ENCODE measurements at regions not wholly inside any gene's neighbourhood (a gene's known extent, or its start where the extent isn't known, plus 50 kb on each side); places are given as distances from the start of the nearest gene placed in this dataset.

GRCh38 chr16:72680732-72681131 is 367.2 kb downstream of the ZFHX3 start:
- H3K27me3 ChIP-seq (ENCODE audit: insufficient read depth, low read length), result no peaks in the 10 kb centered on the region
- no peak overlapping the region for H3K4me3 ChIP-seq (ENCODE audit: low read length)
- H3K4me1 ChIP-seq (ENCODE audit: insufficient read depth, low read length), result no peaks in the 10 kb centered on the region
- H3K36me3 ChIP-seq (ENCODE audit: insufficient read depth, low read depth, low read length), result no peaks in the 10 kb centered on the region
- no peak overlapping the region for H3K9ac ChIP-seq (ENCODE audit: low read depth, low read length)
- no peaks in the 10 kb centered on the region; the same call in 1 of the 2 replicates for H3K9me3 ChIP-seq (ENCODE audit: insufficient read depth, low read depth, low read length)
- no peak overlapping the region for H3K27ac ChIP-seq (ENCODE audit: low read length)

GRCh38 chr16:72679856-72680255 is 368.1 kb downstream of the ZFHX3 start:
- no peak overlapping the region for H3K27ac ChIP-seq (ENCODE audit: low read length)
- no peak overlapping the region for H3K4me3 ChIP-seq (ENCODE audit: low read length)
- H3K36me3 ChIP-seq (ENCODE audit: insufficient read depth, low read depth, low read length), result no peaks in the 10 kb centered on the region
- no peaks in the 10 kb centered on the region for H3K27me3 ChIP-seq (ENCODE audit: insufficient read depth, low read length)
- no peaks in the 10 kb centered on the region; the same call in 1 of the 2 replicates for H3K9me3 ChIP-seq (ENCODE audit: insufficient read depth, low read depth, low read length)
- H3K9ac ChIP-seq (ENCODE audit: low read depth, low read length), result no peak overlapping the region
- H3K4me1 ChIP-seq (ENCODE audit: insufficient read depth, low read length), result no peaks in the 10 kb centered on the region

- Histone ChIP-seq H3K27ac (ENCODE audit: low read length) (no peak overlapping the region), H3K27me3 (ENCODE audit: insufficient read depth, low read length) (no peaks in the 10 kb centered on the region), H3K4me3 (ENCODE audit: low read length) (no peak overlapping the region), H3K9ac (ENCODE audit: low read depth, low read length) (no peak overlapping the region), H3K9me3 (ENCODE audit: insufficient read depth, low read depth, low read length) (peaks cover 10% of the 10 kb centered on the region; the same call in 1 of the 2 replicates), H3K4me1 (ENCODE audit: insufficient read depth, low read length) (no peaks in the 10 kb centered on the region), H3K36me3 (ENCODE audit: insufficient read depth, low read depth, low read length) (no peaks in the 10 kb centered on the region)
Observed at GRCh38 chr16:72677662-72678447, 370.1 kb downstream of the ZFHX3 start.

GRCh38 chr16:72673118-72673517 is 374.8 kb downstream of the ZFHX3 start:
- Histone ChIP-seq H3K27me3 (ENCODE audit: insufficient read depth, low read length) (no peaks in the 10 kb centered on the region), H3K36me3 (ENCODE audit: insufficient read depth, low read depth, low read length) (peaks cover 4% of the 10 kb centered on the region; the same call in 1 of the 2 replicates), H3K9ac (ENCODE audit: low read depth, low read length) (no peak overlapping the region), H3K4me1 (ENCODE audit: insufficient read depth, low read length) (no peaks in the 10 kb centered on the region), H3K27ac (ENCODE audit: low read length) (no peak overlapping the region), H3K9me3 (ENCODE audit: insufficient read depth, low read depth, low read length) (peaks cover 12% of the 10 kb centered on the region; the same call in 1 of the 2 replicates), H3K4me3 (ENCODE audit: low read length) (no peak overlapping the region)

GRCh38 chr16:72666267-72666666 is 381.7 kb downstream of the ZFHX3 start:
- Histone ChIP-seq H3K36me3 (ENCODE audit: insufficient read depth, low read depth, low read length) (peaks cover 4% of the 10 kb centered on the region; the same call in 1 of the 2 replicates), H3K9ac (ENCODE audit: low read depth, low read length) (no peak overlapping the region), H3K27me3 (ENCODE audit: insufficient read depth, low read length) (no peaks in the 10 kb centered on the region), H3K9me3 (ENCODE audit: insufficient read depth, low read depth, low read length) (no peaks in the 10 kb centered on the region), H3K27ac (ENCODE audit: low read length) (no peak overlapping the region), H3K4me1 (ENCODE audit: insufficient read depth, low read length) (peaks cover 6% of the 10 kb centered on the region; the same call in 1 of the 2 replicates), H3K4me3 (ENCODE audit: low read length) (peak overlapping the region; percentile 96; the same call in 1 of the 2 replicates)

- peak overlapping the region; percentile 96 for H3K4me3 ChIP-seq (ENCODE audit: low read length)
- H3K27ac ChIP-seq (ENCODE audit: low read length), result no peak overlapping the region
- peaks cover 2% of the 10 kb centered on the region; the same call in 1 of the 2 replicates for H3K36me3 ChIP-seq (ENCODE audit: insufficient read depth, low read depth, low read length)
- peak overlapping the region; percentile 92; the same call in 1 of the 2 replicates for H3K9ac ChIP-seq (ENCODE audit: low read depth, low read length)
- no peaks in the 10 kb centered on the region for H3K27me3 ChIP-seq (ENCODE audit: insufficient read depth, low read length)
- peaks cover 6% of the 10 kb centered on the region; the same call in 1 of the 2 replicates for H3K4me1 ChIP-seq (ENCODE audit: insufficient read depth, low read length)
- no peaks in the 10 kb centered on the region for H3K9me3 ChIP-seq (ENCODE audit: insufficient read depth, low read depth, low read length)
Observed at GRCh38 chr16:72665701-72666100, 382.2 kb downstream of the ZFHX3 start.

- Histone ChIP-seq H3K27ac (ENCODE audit: low read length) (peak overlapping the region; percentile 95), H3K36me3 (ENCODE audit: insufficient read depth, low read depth, low read length) (no peaks in the 10 kb centered on the region), H3K9ac (ENCODE audit: low read depth, low read length) (peak overlapping the region; percentile 92), H3K4me3 (ENCODE audit: low read length) (peak overlapping the region; percentile 96), H3K9me3 (ENCODE audit: insufficient read depth, low read depth, low read length) (no peaks in the 10 kb centered on the region), H3K4me1 (ENCODE audit: insufficient read depth, low read length) (peaks cover 6% of the 10 kb centered on the region; the same call in 1 of the 2 replicates), H3K27me3 (ENCODE audit: insufficient read depth, low read length) (no peaks in the 10 kb centered on the region)
Observed at GRCh38 chr16:72664509-72665408, 383.2 kb downstream of the ZFHX3 start.

- peak overlapping the region; percentile 92 for H3K9ac ChIP-seq (ENCODE audit: low read depth, low read length)
- peak overlapping the region; percentile 96 for H3K4me3 ChIP-seq (ENCODE audit: low read length)
- H3K9me3 ChIP-seq (ENCODE audit: insufficient read depth, low read depth, low read length), result no peaks in the 10 kb centered on the region
- peak overlapping the region; percentile 20 for H3K27ac ChIP-seq (ENCODE audit: low read length)
- H3K36me3 ChIP-seq (ENCODE audit: insufficient read depth, low read depth, low read length), result no peaks in the 10 kb centered on the region
- H3K27me3 ChIP-seq (ENCODE audit: insufficient read depth, low read length), result no peaks in the 10 kb centered on the region
- peaks cover 6% of the 10 kb centered on the region; the same call in 1 of the 2 replicates for H3K4me1 ChIP-seq (ENCODE audit: insufficient read depth, low read length)
Observed at GRCh38 chr16:72664056-72664508, 383.8 kb downstream of the ZFHX3 start.

GRCh38 chr16:72658888-72659717 is 388.8 kb downstream of the ZFHX3 start:
- H3K9me3 ChIP-seq (ENCODE audit: insufficient read depth, low read depth, low read length), result no peaks in the 10 kb centered on the region; the same call in 1 of the 2 replicates
- H3K27ac ChIP-seq (ENCODE audit: low read length), result no peak overlapping the region
- H3K27me3 ChIP-seq (ENCODE audit: insufficient read depth, low read length), result no peaks in the 10 kb centered on the region
- H3K4me3 ChIP-seq (ENCODE audit: low read length), result no peak overlapping the region
- no peaks in the 10 kb centered on the region for H3K4me1 ChIP-seq (ENCODE audit: insufficient read depth, low read length)
- H3K36me3 ChIP-seq (ENCODE audit: insufficient read depth, low read depth, low read length), result no peaks in the 10 kb centered on the region
- H3K9ac ChIP-seq (ENCODE audit: low read depth, low read length), result no peak overlapping the region

- no peaks in the 10 kb centered on the region for H3K36me3 ChIP-seq (ENCODE audit: insufficient read depth, low read depth, low read length)
- no peak overlapping the region for H3K27ac ChIP-seq (ENCODE audit: low read length)
- H3K9ac ChIP-seq (ENCODE audit: low read depth, low read length), result no peak overlapping the region
- H3K9me3 ChIP-seq (ENCODE audit: insufficient read depth, low read depth, low read length), result no peaks in the 10 kb centered on the region; the same call in 1 of the 2 replicates
- H3K4me3 ChIP-seq (ENCODE audit: low read length), result no peak overlapping the region
- H3K4me1 ChIP-seq (ENCODE audit: insufficient read depth, low read length), result no peaks in the 10 kb centered on the region
- no peaks in the 10 kb centered on the region for H3K27me3 ChIP-seq (ENCODE audit: insufficient read depth, low read length)
Observed at GRCh38 chr16:72657791-72658190, 390.1 kb downstream of the ZFHX3 start.

GRCh38 chr16:72657164-72657563 is 390.8 kb downstream of the ZFHX3 start:
- Histone ChIP-seq H3K36me3 (ENCODE audit: insufficient read depth, low read depth, low read length) (no peaks in the 10 kb centered on the region), H3K27me3 (ENCODE audit: insufficient read depth, low read length) (no peaks in the 10 kb centered on the region), H3K9me3 (ENCODE audit: insufficient read depth, low read depth, low read length) (no peaks in the 10 kb centered on the region; the same call in 1 of the 2 replicates), H3K9ac (ENCODE audit: low read depth, low read length) (no peak overlapping the region), H3K4me1 (ENCODE audit: insufficient read depth, low read length) (no peaks in the 10 kb centered on the region), H3K27ac (ENCODE audit: low read length) (no peak overlapping the region), H3K4me3 (ENCODE audit: low read length) (no peak overlapping the region)

All from iPS-20b (cell line).